Mesothelial cell of epicardium (in vitro differentiated cells): ENCODE measurements at regions not wholly inside any gene's neighbourhood (a gene's known extent, or its start where the extent isn't known, plus 50 kb on each side); places are given as distances from the start of the nearest gene placed in this dataset.

Source experiments
- DNase-seq, 2 experiments: peaks; one replicate each; pipeline ENCODE4 v3.0.0; 2021; ENCODE audit warnings: low spot score in 2 of 2; ENCODE audit not compliant: unreplicated experiment in 2 of 2
- H3K27ac Mint-ChIP-seq: 2 replicates; pipeline ENCODE4 v1.8.0; 2021; ENCODE audit warnings: mixed read lengths
- H3K27me3 Mint-ChIP-seq: 2 replicates; pipeline ENCODE4 v1.8.0; 2021; ENCODE audit warnings: low read depth, mixed read lengths
- H3K36me3 Mint-ChIP-seq: 2 replicates; pipeline ENCODE4 v1.8.0; 2021; ENCODE audit warnings: mixed read lengths
- H3K4me1 Mint-ChIP-seq: 2 replicates; pipeline ENCODE4 v1.8.0; 2021; ENCODE audit warnings: mixed read lengths
- H3K4me3 Mint-ChIP-seq: 2 replicates; pipeline ENCODE4 v1.8.0; 2021; ENCODE audit warnings: mild to moderate bottlenecking, moderate library complexity, mixed read lengths
- H3K9me3 Mint-ChIP-seq: 2 replicates; pipeline ENCODE4 v1.8.0; 2021; ENCODE audit warnings: mixed read lengths
- CTCF ChIP-seq: fragments of 200-600 bp; sonication (generic); IDR thresholded peaks from one replicate; pipeline ENCODE4 v1.5.0; 2021; ENCODE audit warnings: antibody characterized with exemption; ENCODE audit not compliant: unreplicated experiment

GRCh38 chr19:13668964-13669363 lies 95.4 kb upstream of the MRI1 start:
- no peak for DNase-seq
- Mint-ChIP-seq H3K4me3 (no peak overlapping the region), H3K36me3 (no peaks in the 10 kb centered on the region), H3K27me3 (peaks cover 9% of the 10 kb centered on the region), H3K4me1 (peaks cover 2% of the 10 kb centered on the region), H3K27ac (no peak overlapping the region), H3K9me3 (peaks cover 4% of the 10 kb centered on the region)
- TF ChIP-seq CTCF, result no peak

DNA sequence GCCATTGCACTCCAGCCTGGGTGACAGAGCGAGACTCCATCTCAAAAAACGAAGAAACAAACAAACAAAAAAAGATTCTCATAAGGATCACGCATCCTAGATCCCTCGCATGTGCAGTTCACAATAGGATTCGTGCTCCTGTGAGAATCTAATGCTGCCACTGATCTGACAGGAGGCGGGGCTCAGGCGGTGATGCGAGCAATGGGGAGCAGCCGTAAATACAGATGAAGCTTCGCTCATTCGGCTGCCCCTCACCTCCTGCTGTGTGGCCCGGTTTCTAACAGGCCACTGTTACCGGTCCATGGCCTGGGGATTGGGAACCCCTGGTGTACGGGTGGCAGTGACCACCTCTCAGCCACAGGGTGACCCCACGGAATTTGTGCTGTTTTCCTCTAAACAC lies 98.2 kb upstream of the MRI1 start:
- no peaks in the 10 kb centered on the region for H3K36me3 Mint-ChIP-seq
- no peak overlapping the region for H3K4me3 Mint-ChIP-seq
- no peak for TF ChIP-seq CTCF
- peaks cover 13% of the 10 kb centered on the region for H3K27me3 Mint-ChIP-seq
- no peak for DNase-seq
- H3K9me3 Mint-ChIP-seq, result no peaks in the 10 kb centered on the region
- H3K27ac Mint-ChIP-seq, result no peak overlapping the region
- peaks cover 2% of the 10 kb centered on the region for H3K4me1 Mint-ChIP-seq

GRCh38 chr19:13665125-13665905 lies 99.0 kb upstream of the MRI1 start:
- Mint-ChIP-seq H3K36me3 (no peaks in the 10 kb centered on the region), H3K27me3 (peaks cover 13% of the 10 kb centered on the region), H3K4me1 (peaks cover 1% of the 10 kb centered on the region), H3K9me3 (no peaks in the 10 kb centered on the region), H3K27ac (no peak overlapping the region), H3K4me3 (no peak overlapping the region)
- no peak for TF ChIP-seq CTCF
- no peak for DNase-seq

DNA sequence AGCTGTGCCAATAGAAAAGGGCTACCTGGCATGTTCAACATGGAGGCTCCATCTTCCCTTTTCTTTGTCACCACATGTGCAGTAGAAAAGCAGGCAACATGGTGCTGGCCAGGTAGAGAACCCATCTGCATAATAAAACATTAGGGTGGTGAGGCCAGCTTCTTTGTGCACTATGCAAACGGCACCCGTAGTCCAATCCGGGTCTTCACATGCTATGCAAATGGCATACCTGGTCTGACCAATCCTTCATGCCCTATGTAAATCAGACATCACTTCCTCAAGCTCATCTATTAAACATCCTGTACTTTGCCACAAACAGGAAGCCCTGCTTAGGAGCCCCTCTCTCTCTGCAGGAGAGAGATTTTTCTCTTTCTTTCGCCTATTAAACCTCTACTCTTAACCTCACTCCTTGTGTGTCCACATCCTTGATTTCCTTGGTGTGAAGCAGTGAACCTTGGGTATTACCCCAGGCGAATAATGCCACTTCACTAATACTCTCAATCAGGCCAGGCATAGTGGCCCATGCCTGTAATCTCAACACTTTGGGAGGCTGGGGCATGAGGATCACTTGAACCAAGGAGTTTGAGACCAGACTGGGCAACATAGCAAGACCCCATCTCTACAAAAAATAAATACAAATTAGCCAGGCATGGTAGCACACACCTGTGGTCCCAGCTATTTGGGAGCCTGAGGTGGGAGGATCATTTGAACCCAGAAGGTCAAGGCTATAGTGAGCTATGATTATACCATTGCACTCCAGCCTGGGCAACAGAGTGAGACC lies 111.3 kb upstream of the MRI1 start:
- Mint-ChIP-seq H3K4me1 (no peaks in the 10 kb centered on the region), H3K36me3 (no peaks in the 10 kb centered on the region), H3K9me3 (peaks cover 10% of the 10 kb centered on the region), H3K27ac (no peak overlapping the region), H3K4me3 (no peak overlapping the region), H3K27me3 (peaks cover 5% of the 10 kb centered on the region)
- TF ChIP-seq CTCF, result no peak
- no peak for DNase-seq

DNA sequence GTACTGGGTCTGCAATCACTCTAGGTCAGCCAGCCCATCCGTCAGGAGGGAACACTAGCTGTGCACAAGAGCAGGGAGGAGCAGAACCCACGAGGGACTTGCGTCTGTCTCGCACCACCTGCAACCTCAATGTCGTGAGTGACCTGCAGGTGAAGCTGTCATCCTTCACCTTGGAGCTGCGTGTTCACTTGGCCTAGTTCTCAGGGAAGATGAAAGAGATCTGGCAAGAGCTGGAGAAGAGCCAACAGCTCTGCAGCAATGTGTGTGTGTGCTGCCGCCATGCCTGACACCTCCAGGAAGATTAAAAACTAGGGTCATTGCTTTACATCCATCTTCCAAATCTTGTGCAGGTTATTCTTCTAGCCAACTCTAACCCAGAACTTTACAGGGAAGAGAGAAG lies 117.6 kb upstream of the MRI1 start:
- H3K36me3 Mint-ChIP-seq, result no peaks in the 10 kb centered on the region
- peaks cover 8% of the 10 kb centered on the region for H3K27me3 Mint-ChIP-seq
- no peaks in the 10 kb centered on the region for H3K4me1 Mint-ChIP-seq
- DNase-seq, result no peak
- H3K9me3 Mint-ChIP-seq, result peaks cover 9% of the 10 kb centered on the region
- no peak overlapping the region for H3K4me3 Mint-ChIP-seq
- no peak for TF ChIP-seq CTCF
- H3K27ac Mint-ChIP-seq, result no peak overlapping the region
